Stimulated activated naive CD8-positive, alpha-beta T cell treated with anti-CD3 and anti-CD28 coated beads, Interleukin-15, amount 100 ng/mL, for 72 hours (primary cell): ENCODE measurements at regions not wholly inside any gene's neighbourhood (a gene's known extent, or its start where the extent isn't known, plus 50 kb on each side); places are given as distances from the start of the nearest gene placed in this dataset.

Source experiments
- ATAC-seq: fragments of 150-1000 bp; cut with Tn5 transposase; 2 replicates; pipeline ENCODE4 v1.10.0; 2021; ENCODE audit warnings: mild to moderate bottlenecking, moderate library complexity
- DNase-seq, 2 donors: peaks; one replicate each; pipeline ENCODE4 v3.0.0; 2021 to 2022
- H3K27ac Mint-ChIP-seq, 2 donors: one replicate each; pipeline ENCODE4 v1.8.0; 2022; ENCODE audit warnings: mild to moderate bottlenecking in 2 of 2, mixed read lengths in 2 of 2, moderate library complexity in 2 of 2
- H3K27me3 Mint-ChIP-seq: one replicate; pipeline ENCODE4 v1.8.0; 2022; ENCODE audit warnings: mixed read lengths
- H3K4me1 Mint-ChIP-seq: one replicate; pipeline ENCODE4 v1.8.0; 2022; ENCODE audit warnings: mild to moderate bottlenecking, mixed read lengths
- H3K4me3 Mint-ChIP-seq, 2 donors: one replicate each; pipeline ENCODE4 v1.8.0; 2022; ENCODE audit warnings: mild to moderate bottlenecking in 2 of 2, mixed read lengths in 2 of 2, moderate library complexity in 1 of 2
- H3K9me3 Mint-ChIP-seq, 2 donors: one replicate each; pipeline ENCODE4 v1.8.0; 2022; ENCODE audit warnings: mixed read lengths in 2 of 2

GRCh38 chr2:20150110-20150706 is 74.7 kb downstream of the SDC1 start:
- Mint-ChIP-seq H3K27ac (peak overlapping the region in 1 of 2 donors; percentile 73), H3K27me3 (peaks cover 74% of the 10 kb centered on the region), H3K4me1 (peaks cover 8% of the 10 kb centered on the region), H3K9me3 (no peaks in the 10 kb centered on the region), H3K4me3 (no peak overlapping the region)
- ATAC-seq (no peak), DNase-seq (no peak)

GRCh38 chr2:20149703-20150030 is 75.3 kb downstream of the SDC1 start:
- Mint-ChIP-seq H3K4me3 (no peak overlapping the region), H3K27me3 (peaks cover 75% of the 10 kb centered on the region), H3K4me1 (peaks cover 8% of the 10 kb centered on the region), H3K9me3 (no peaks in the 10 kb centered on the region), H3K27ac (no peak overlapping the region)
- no peak for ATAC-seq
- DNase-seq = no peak

GRCh38 chr2:20148923-20149702 is 75.8 kb downstream of the SDC1 start:
- Mint-ChIP-seq H3K27ac (no peak overlapping the region), H3K4me3 (no peak overlapping the region), H3K4me1 (peaks cover 8% of the 10 kb centered on the region), H3K27me3 (peaks cover 70% of the 10 kb centered on the region), H3K9me3 (no peaks in the 10 kb centered on the region)
- no peak for DNase-seq
- no peak for ATAC-seq

GRCh38 chr2:20148426-20148922 is 76.5 kb downstream of the SDC1 start:
- H3K4me1 Mint-ChIP-seq = peaks cover 8% of the 10 kb centered on the region
- H3K27me3 Mint-ChIP-seq = peaks cover 64% of the 10 kb centered on the region
- ATAC-seq = no peak

GRCh38 chr2:20147351-20147750 is 77.6 kb downstream of the SDC1 start:
- peaks cover 58% of the 10 kb centered on the region for H3K27me3 Mint-ChIP-seq
- ATAC-seq = no peak
- H3K9me3 Mint-ChIP-seq = no peaks in the 10 kb centered on the region
- H3K27ac Mint-ChIP-seq = no peak overlapping the region
- H3K4me1 Mint-ChIP-seq = peaks cover 8% of the 10 kb centered on the region
- H3K4me3 Mint-ChIP-seq = no peak overlapping the region
- no peak for DNase-seq

More at GRCh38 chr2:20148426-20148922, 76.5 kb downstream of the SDC1 start:
- no peak for DNase-seq
- Mint-ChIP-seq H3K4me3 (no peak overlapping the region), H3K9me3 (no peaks in the 10 kb centered on the region), H3K27ac (no peak overlapping the region)

- Mint-ChIP-seq H3K4me3 (no peak overlapping the region), H3K27ac (no peak overlapping the region), H3K27me3 (peaks cover 58% of the 10 kb centered on the region), H3K9me3 (no peaks in the 10 kb centered on the region), H3K4me1 (peaks cover 8% of the 10 kb centered on the region)
- no peak for DNase-seq
- no peak for ATAC-seq
Measured at GRCh38 chr2:20146401-20146800, 78.5 kb downstream of the SDC1 start.

- no peak for DNase-seq
- H3K9me3 Mint-ChIP-seq = no peaks in the 10 kb centered on the region
- peaks cover 52% of the 10 kb centered on the region for H3K27me3 Mint-ChIP-seq
- ATAC-seq = no peak
- H3K4me3 Mint-ChIP-seq = no peak overlapping the region
- no peak overlapping the region for H3K27ac Mint-ChIP-seq
- H3K4me1 Mint-ChIP-seq = peaks cover 8% of the 10 kb centered on the region
Measured at GRCh38 chr2:20145497-20146193, 79.3 kb downstream of the SDC1 start.

GRCh38 chr2:20144861-20145260 is 80.1 kb downstream of the SDC1 start:
- Mint-ChIP-seq H3K27me3 (peaks cover 44% of the 10 kb centered on the region), H3K27ac (no peak overlapping the region), H3K4me1 (peaks cover 8% of the 10 kb centered on the region), H3K4me3 (no peak overlapping the region), H3K9me3 (no peaks in the 10 kb centered on the region)
- DNase-seq (no peak), ATAC-seq (no peak)

- Mint-ChIP-seq H3K27ac (no peak overlapping the region), H3K4me1 (peaks cover 8% of the 10 kb centered on the region), H3K9me3 (no peaks in the 10 kb centered on the region), H3K4me3 (no peak overlapping the region), H3K27me3 (peaks cover 38% of the 10 kb centered on the region)
- ATAC-seq (no peak), DNase-seq (no peak)
Measured at GRCh38 chr2:20144196-20144595, 80.7 kb downstream of the SDC1 start.

- no peak overlapping the region for H3K4me3 Mint-ChIP-seq
- H3K4me1 Mint-ChIP-seq = peaks cover 8% of the 10 kb centered on the region
- no peaks in the 10 kb centered on the region for H3K9me3 Mint-ChIP-seq
- no peak for DNase-seq
- no peak for ATAC-seq
- no peak overlapping the region for H3K27ac Mint-ChIP-seq
- H3K27me3 Mint-ChIP-seq = peaks cover 31% of the 10 kb centered on the region
Measured at GRCh38 chr2:20143263-20143662, 81.7 kb downstream of the SDC1 start.

GRCh38 chr2:20141806-20142205 is 83.1 kb downstream of the SDC1 start:
- Mint-ChIP-seq H3K4me3 (no peak overlapping the region), H3K4me1 (peaks cover 8% of the 10 kb centered on the region), H3K27ac (no peak overlapping the region), H3K27me3 (peaks cover 20% of the 10 kb centered on the region), H3K9me3 (no peaks in the 10 kb centered on the region)
- ATAC-seq (no peak), DNase-seq (no peak)

GRCh38 chr2:20141056-20141762 is 83.7 kb downstream of the SDC1 start:
- no peak overlapping the region for H3K27ac Mint-ChIP-seq
- DNase-seq = no peak
- H3K9me3 Mint-ChIP-seq = no peaks in the 10 kb centered on the region
- no peak overlapping the region for H3K4me3 Mint-ChIP-seq
- ATAC-seq = no peak
- peaks cover 6% of the 10 kb centered on the region for H3K4me1 Mint-ChIP-seq
- H3K27me3 Mint-ChIP-seq = peaks cover 14% of the 10 kb centered on the region

GRCh38 chr2:20140321-20141055 is 84.4 kb downstream of the SDC1 start:
- no peak overlapping the region for H3K27ac Mint-ChIP-seq

GRCh38 chr2:20139407-20140172 is 85.3 kb downstream of the SDC1 start:
- Mint-ChIP-seq H3K4me1 (no peaks in the 10 kb centered on the region), H3K9me3 (no peaks in the 10 kb centered on the region), H3K27ac (no peak overlapping the region), H3K27me3 (no peaks in the 10 kb centered on the region), H3K4me3 (no peak overlapping the region)
- no peak for ATAC-seq
- DNase-seq = no peak

More at GRCh38 chr2:20140321-20141055, 84.4 kb downstream of the SDC1 start:
- ATAC-seq (peak; percentile 28), DNase-seq (no peak)
- Mint-ChIP-seq H3K4me3 (no peak overlapping the region), H3K27me3 (peaks cover 8% of the 10 kb centered on the region), H3K9me3 (no peaks in the 10 kb centered on the region), H3K4me1 (no peaks in the 10 kb centered on the region)
